HG02623 (cell line): ENCODE measurements at regions not wholly inside any gene's neighbourhood (a gene's known extent, or its start where the extent isn't known, plus 50 kb on each side); places are given as distances from the start of the nearest gene placed in this dataset.

Experiments
- ATAC-seq: cut with Tn5 transposase; IDR thresholded peaks from one replicate; pipeline ENCODE4 v1.9.1; 2021; ENCODE audit warnings: moderate library complexity; ENCODE audit not compliant: unreplicated experiment

DNA sequence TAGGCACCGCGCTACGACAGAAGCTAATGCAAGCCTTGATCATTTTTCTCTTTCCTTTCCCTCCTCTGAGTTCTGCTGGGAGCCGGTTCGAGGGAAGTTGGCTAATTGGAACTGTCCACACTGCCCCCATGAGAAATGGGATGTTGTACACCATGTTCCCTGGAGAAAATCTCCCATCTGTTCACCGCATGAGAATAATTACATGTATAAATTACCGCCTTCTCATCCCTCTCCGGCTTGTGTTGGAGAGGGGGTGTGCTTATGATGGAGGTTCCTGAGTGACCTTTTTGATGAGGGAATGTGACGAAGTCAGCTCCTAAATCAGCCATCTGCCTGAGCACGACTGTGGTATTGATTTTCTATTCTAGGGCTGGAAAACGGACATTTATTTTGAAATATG is 320.2 kb upstream of the SULF2 start:
- ATAC-seq: no peak

DNA sequence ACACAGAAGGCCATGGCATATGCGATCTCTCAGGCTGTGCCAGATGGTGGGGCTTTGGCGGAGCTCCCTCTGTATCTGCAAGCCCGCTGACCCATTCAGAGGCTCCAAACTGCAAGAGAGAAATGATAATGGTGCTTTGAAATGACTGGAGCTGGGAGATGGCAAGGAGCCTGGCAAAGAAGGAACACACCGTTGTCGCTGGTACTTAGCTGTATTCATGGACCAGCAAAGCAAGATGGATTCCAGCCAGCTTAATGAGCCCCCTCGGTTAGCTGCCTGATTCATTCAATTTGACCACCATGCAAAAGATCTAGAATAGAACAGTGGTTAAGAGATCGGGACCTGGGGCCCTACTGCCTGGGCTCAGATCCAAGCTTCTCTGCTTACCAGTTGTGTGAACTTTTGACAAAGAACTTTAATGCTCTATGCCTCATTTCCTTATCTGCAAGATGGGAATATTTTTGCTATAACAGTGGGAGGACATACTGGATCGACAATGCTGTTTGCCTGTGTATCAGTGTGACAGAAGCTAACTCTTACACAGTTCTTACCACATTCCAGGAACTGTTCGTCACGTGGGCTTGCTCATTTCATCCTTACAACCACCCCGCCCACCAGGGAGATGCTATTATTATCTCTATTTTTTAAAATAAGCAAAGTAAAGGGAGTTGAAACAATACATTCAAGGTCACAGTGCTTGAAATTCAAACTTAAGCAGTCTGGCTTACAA is 317.8 kb upstream of the SULF2 start:
- ATAC-seq: no peak

DNA sequence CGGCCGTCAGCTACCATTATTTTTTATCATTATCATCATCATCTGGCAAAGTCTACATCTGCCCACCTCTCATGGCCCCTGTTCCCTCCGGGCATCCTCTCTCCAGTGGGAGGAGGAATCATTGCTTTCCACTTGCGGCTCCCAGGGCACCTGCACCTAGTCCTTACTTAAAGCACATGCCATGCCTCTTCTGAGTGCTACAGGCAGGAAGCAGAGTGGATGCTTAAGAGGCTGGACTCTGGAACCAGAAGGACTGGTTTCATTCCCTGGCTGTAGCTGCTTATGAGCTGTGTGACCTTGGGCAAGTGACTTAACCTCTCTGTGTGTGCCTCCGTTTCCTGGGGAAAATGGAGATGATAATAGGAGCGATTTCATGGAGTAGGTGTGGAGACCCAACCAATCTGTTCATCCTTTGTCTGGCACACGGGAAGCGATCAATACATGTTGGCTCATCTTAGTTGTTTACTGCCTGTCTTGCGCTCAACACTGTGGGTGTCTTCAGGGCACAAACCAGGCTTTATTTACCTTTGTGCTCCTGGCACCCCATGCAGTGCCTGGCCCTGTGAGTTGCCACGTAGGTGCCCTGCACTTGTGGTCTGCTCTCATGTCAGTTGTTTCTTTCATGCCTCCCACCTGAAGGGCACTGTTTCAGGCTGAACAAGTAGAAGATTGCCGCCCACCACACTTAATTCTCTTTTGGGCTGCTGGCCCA is 317.0 kb upstream of the SULF2 start:
- no peak for ATAC-seq

DNA sequence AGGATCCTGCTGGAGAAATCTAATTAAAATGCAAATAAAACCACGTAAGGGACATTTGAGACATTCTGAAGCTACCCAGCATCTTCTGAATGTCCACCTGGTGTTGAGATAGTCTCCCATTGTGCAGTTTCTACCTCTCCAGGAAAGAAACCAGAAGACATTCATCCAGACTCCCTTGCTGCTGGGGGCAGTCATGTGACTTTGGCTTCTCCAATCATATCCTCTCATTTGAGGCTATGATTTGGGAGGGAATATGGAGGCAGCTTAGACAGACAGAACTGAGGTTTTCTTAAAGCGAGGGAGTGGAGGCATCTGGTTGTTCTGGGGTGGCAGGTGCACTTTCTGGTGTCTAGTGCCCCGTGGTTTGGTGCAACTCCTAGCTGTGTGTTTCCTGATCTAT is 315.2 kb upstream of the SULF2 start:
- no peak for ATAC-seq

DNA sequence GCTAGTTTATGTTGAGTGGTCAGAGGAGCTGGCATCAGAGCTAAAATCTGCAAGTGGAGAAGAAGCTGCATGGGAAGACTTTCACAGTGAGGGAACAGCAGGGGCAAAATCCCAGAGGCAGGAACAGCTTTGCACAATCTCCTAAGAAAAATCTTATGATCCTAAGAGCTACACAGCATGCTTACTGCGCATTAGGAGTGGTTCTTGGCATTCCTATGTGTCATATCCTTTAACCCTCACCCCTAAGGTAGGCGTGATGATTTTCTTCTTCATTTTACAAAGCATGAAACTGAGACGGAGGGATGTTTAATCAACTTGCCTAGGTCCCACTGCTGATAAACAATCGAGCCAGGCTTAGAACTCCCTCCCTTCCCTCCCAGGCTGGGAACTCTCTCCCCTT is 313.6 kb upstream of the SULF2 start:
- no peak for ATAC-seq

DNA sequence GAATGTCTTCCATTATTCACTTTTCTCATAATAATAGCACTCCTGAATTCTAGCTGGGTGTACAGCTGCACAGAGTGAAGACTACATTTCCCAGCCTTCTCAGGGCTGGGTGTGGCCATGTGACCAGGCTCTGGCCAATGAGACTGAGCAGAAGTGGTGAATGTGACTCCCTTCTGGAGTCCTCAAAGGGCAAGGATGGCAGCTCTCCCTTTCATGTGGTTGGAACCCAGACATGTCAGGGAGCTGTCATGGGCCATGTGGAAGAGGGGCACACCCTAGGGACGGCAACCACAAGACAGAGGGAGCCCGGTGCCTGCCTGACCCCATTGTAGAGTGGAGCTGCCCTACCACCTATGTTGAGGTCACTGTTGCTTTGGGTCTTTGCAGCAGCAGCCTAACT is 312.8 kb upstream of the SULF2 start:
- ATAC-seq: no peak

DNA sequence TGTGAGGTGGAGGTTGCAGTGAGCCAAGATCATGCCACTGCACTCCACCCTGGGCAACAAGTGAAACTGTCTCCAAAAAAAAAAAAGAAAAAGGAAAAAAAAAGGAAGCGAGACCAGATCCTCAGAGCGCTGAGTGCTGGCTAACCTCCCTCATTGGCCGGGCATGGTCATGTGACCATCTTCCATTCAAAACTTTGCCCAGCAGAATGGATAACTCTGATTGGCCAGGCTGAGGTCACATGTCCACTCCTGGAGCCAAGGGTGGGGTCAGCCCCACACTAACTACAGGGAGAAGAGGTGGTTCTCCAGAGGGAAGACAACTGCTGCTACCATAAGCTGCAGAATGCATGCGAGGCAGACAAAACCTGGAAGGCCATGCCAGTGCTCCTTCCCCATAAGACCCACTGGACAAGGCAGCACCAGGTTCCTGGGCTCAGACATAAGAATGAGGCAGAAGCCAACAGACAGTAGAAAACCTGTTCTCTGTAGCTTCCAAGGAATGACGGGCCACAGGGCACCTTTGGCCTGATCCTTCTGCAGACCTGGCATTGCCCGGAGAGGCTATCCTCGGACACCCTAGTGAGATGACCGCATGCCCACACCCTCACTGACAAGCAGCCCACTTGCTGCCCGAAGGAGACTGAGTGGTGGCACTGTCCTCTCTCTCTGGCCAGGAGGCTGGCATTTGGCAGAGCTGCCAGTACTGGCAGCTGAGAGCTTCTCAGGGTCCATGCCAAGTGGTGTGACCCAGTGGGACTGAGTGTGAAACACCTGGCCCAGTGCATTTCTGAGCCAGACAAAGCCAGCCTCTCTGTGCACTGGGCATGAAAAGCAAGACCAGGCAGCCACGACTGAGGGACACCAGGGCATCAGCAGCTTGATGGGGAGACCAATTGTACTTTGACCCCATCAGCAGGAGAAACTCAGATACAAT is 311.9 kb upstream of the SULF2 start:
- no peak for ATAC-seq

DNA sequence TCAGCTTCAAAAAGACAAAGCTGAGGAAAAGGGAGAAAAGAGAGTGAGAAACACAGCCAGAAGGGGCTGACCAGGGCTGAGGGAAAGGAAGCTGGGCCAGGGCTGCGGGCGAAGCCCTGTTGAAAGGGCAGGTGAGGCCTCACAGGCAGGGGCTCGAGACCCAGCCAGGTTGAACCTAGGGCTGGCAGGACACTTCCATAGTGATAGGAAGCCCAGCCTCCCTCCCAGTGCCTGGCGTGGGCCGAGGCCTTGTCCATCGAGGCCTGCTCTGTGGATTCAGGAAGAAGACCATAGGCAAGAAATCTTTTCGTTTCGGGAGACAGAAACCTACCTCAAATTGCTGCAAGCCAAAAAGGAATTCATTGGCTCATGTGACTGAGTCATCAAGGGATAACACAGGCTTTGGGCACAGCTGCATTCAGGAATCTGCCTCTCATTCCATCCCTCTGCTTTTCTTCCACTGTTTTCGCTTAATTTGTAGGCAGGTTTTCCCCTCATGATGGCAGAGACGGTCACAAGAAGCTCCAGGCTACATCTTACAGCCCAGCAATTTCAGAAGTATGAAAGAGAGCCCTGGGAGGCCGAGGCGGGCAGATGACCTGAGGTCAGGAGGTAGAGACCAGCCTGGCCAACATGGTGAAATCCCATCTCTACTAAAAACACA is 311.1 kb upstream of the SULF2 start:
- no peak for ATAC-seq

DNA sequence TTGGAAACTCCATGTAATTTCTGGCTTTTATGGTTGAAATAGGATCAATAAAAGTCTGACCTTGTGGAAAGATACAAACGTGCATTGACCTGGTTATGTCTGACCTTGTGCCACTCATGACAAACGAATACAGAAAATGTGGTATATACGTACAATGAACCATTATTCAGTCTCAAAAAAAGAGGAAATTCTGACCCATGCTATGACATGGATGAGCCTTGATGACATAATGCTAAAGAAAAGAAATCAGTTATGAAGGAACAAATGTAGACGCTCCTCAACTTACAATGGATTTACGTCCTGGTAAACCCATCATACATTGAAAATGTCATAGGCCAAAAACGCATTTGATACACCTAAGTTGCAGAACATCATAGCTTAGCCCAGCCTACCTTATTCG is 309.7 kb upstream of the SULF2 start:
- ATAC-seq: no peak

DNA sequence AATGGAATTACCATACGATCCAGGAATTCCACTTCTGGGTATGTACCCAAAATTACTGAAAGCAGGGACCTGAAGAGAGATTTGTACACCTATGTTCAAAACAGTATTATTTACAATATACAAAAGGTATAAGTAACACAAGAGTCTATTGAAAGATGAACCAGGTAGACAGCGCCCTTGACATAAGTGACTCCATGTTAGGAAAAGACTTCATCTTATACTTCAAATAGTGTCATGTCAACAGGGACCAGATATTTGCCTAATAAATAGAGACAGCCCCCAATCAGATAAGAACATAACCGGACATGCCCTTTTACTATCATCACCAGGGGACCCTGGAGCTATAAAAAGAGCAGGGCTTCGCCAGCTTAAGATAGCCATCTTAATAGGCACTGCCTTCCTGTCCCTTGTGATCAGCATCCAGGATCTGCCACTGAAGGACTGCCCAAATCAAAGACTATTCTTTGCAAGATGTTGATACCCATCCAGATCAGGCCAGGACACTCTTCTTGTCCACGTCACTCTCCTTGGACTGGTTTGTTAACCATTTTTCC is 309.0 kb upstream of the SULF2 start:
- ATAC-seq: no peak

DNA sequence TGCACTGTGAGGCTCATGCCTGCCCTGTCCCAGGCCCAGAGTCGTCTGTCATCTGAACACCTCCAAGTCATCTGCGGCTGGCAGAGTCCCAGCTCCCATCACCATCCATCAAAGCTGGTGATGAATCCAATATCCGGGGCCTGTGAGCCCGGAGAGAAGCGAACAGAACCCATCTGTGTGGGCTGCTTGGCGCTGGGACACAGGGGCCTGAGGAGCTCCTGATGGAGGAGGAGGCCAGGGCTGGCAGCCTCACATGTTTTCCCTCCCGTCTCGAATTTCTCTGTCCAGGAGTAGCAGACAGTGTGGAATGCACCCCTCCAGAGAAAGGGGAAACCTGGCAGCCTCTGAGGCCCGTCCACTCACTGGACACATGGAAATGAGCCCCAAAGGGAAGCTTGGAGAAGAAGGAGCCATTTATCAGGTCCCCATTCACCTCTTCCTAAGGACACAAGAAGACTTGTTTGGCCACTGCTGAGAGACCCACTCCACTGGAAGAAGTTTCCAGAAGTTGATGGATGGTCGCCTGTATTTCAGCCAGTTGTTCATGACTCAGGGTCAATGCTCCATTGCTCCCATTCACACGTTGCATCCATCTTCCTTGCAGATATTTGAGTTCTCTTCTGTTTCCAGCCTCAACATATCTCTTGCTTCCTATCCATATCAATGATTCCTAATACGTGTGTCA is 307.5 kb upstream of the SULF2 start:
- no peak for ATAC-seq

DNA sequence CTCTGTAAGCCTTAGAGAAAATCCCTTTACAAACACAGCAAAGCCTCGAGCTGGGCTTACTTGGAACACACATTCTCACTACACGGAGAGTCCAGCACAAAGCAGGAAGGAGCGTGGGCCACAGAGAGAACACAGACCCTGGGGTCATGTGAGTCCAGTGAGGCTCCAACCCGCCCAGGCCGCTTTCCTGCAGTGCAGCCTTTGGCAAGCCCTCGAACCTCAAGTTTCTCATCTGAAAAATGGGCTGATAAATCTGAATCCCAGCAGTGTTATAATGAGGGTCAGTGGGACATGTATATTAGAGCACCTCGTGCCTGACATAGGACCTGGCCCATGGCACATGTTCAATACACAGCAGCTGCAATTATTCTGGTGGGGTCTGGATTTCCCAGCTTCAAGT is 305.5 kb upstream of the SULF2 start:
- ATAC-seq: no peak

DNA sequence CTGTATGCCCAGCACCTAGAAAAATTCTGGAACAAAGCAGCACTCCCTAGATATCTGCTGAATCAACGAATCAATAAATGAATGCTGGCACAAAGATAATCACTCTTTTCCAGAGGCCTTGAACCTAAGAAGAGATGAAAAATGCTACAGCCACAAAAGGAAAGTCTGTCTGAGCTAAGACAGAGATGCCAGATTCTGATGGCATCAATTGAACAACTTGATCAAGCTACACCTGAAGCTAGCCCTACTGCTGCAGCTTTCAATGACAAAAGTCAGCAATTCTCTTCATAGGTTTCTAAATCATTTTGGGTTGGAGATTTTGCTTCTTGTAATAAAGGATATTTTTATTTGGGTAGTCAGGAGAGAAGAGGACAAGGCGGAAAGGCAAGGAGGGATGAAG is 305.0 kb upstream of the SULF2 start:
- ATAC-seq: no peak

DNA sequence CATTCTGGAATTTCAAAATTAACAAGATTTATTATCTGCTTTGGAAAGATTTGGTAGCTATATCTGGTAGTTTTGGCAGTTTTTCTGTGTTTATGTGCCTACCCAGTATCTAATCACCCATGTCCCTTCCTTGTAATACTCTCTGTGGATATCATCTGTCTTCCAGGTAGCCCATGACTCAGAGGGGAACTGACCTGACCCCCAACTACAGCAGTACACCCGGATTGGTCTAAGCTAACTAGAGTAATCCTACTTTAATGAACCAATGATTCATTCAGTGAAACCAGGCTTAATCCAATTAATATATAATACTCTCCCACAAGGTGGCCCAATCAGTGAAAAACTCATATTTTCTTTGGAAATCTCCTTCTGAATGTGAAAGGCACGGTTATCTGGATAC is 295.3 kb upstream of the SULF2 start:
- no peak for ATAC-seq

DNA sequence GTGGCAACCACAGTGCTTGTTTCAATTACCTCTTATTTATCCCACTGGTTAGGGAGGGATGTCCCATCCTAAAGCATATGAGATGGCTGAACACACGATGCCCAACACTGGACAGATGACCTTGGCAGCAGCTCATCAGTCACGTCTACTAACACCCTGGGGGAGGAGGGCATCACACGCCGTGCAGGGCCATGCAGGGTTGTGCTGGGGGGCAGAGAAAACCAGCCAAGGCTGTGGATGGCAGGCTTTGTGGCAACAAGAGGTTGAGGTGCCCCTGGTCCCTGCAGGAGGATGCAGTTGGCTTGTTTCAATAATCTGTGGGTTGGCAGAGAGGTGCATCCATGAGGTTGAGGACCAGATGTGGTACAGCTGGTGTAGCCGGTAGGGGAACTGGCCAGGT is 293.7 kb upstream of the SULF2 start:
- no peak for ATAC-seq

DNA sequence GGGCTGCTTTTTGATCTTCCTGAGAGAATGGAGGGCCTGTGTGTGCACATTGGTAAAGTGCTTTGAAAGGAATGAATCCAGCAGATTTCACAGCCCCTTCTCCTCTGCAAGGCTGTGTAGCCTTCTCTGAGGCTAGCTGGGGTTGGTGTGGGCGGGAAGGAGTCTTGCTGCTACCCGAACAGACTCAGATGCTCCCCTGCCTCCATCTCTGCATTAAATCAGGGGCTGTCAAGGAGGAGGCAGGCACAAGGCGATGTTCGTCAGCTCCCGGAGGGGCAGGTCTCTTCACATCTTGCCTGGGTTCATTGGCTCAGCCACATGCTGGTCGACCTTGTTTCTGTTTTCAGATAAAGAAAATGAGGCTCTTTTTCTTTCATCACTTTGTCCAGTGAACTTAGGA is 291.5 kb upstream of the SULF2 start:
- ATAC-seq: no peak

DNA sequence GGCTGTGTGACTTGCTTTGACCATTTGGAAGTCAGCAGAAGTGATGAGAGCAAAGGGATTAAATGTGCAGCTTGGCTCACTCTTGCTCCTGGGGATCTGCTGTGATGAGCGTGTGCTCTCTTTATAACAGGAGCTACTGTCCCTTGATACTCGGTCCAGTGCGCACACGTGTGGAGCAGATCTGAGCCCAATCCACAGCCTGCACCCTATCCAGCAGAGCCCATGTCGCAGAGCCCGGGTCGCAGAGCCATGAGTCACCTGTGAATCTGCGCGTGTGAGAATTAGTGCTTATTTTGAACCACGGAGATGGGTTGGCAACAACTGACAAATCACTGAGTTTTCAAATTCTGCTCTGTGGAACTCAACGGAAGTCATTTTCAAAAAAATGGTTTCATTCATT is 291.0 kb upstream of the SULF2 start:
- ATAC-seq: no peak

DNA sequence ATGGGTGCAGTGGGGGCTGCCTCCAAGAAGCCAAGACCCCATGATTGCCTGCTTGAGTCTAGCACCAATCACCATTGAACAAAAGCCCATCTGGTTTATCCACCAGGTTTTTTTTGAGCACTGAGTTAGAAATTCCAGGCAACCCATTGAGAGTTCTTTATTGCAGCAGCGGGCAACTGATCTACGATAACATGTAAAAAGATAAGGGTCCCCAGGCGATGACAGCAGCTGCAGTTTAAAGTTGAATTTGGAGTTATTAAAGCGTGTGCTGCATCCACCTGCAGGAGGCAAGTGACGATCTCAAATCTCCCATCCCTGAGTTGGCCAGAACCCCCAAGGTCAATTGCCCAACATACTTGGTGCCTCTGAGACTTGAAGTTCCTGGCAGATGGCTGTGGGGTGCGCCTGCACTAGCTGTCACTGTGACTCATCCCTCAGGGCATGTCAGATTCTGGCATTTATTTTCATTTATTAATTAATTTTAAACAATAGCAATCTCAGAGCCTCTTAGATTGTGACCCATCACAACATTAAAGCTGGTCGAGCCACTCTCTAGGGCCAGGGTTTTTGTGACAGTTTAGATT is 290.4 kb upstream of the SULF2 start:
- ATAC-seq: no peak

DNA sequence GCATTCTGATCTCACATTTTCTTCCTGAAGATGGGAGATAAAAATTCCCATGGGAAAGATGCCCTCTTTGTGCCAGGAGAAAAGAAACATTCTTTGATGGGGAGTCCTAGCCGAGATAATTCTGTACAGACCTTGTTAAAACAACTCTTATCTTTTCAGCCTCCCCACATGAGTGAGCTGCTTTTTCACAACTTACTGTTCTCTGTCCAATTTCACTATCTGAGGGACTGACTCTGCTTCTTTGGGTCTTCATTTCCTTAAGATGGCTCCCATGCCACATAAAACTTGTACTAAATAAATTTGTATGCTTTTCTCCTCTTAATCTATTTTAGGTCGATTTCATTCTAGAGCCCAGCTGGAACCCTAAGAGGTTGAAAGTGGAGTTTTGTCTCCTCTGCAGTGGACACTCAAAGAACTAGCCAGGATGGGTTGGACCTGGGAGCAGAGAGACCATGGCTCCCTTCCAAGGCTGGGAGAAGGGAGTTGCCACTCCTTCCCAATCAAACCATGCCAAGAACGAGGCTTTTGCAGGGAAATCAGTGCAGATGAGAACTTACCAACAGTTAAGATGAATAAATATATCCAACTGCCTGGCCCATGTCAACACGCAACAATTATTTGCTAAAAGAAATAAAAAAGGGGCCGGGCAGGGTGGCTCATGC is 285.8 kb upstream of the SULF2 start:
- ATAC-seq: no peak
